ENCODE measurements at regions not wholly inside any gene's neighbourhood (a gene's known extent, or its start where the extent isn't known, plus 50 kb on each side); places are given as distances from the start of the nearest gene placed in this dataset.

DNA sequence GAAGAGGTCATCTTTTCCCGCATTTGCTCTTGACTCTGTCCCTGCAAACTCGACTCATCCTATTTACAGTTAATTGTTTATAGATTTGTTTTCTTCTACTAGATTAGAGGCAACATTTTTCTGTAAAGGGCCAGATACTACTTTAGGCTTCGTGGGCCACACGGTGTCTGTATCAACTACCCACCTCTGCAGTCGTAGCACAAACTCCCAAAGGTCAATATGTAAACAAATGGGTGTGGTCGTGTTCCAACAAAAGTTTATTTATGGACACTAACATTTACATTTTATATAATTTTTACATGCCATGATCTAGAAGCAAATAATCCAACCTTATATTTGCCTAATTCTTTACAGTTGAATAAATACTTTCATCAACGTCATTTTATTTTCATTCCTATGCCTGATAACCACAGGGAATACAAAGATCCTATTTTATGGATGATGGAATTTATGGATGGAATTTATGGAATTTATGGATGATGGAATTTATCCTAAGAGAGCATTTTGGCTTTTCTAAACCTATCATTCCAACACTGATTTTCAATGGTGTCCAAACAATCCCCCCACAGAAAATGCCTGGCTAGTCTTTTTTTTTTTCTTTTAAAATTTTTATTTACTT is 232.8 kb downstream of the MYLK4 start:
- TF ChIP-seq EZH2 (IDR thresholded peaks at IDR 0.05) (no peak), POLR2A (IDR thresholded peaks at IDR 0.05; ENCODE audit: borderline replicate concordance, extremely low read depth, insufficient read depth, insufficient read length) (no peak)
- TF ChIP-seq, protein P1, sequence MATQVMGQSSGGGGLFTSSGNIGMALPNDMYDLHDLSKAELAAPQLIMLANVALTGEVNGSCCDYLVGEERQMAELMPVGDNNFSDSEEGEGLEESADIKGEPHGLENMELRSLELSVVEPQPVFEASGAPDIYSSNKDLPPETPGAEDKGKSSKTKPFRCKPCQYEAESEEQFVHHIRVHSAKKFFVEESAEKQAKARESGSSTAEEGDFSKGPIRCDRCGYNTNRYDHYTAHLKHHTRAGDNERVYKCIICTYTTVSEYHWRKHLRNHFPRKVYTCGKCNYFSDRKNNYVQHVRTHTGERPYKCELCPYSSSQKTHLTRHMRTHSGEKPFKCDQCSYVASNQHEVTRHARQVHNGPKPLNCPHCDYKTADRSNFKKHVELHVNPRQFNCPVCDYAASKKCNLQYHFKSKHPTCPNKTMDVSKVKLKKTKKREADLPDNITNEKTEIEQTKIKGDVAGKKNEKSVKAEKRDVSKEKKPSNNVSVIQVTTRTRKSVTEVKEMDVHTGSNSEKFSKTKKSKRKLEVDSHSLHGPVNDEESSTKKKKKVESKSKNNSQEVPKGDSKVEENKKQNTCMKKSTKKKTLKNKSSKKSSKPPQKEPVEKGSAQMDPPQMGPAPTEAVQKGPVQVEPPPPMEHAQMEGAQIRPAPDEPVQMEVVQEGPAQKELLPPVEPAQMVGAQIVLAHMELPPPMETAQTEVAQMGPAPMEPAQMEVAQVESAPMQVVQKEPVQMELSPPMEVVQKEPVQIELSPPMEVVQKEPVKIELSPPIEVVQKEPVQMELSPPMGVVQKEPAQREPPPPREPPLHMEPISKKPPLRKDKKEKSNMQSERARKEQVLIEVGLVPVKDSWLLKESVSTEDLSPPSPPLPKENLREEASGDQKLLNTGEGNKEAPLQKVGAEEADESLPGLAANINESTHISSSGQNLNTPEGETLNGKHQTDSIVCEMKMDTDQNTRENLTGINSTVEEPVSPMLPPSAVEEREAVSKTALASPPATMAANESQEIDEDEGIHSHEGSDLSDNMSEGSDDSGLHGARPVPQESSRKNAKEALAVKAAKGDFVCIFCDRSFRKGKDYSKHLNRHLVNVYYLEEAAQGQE (IDR thresholded peaks at IDR 0.05; ENCODE audit: low read depth): no peak

Measured in HCT116 (cell line).